HFF-Myc (cell line): ENCODE measurements at regions not wholly inside any gene's neighbourhood (a gene's known extent, or its start where the extent isn't known, plus 50 kb on each side); places are given as distances from the start of the nearest gene placed in this dataset.

Experiments
- DNase-seq: peaks from one replicate; pipeline ENCODE4 v3.0.0-alpha.2; 2011; ENCODE audit warnings: low read depth; ENCODE audit errors: extremely low read depth
- H3K4me3 ChIP-seq: replicated peaks from 2 replicates; pipeline ENCODE4 v1.5.1; 2011; ENCODE audit warnings: low read depth, mild to moderate bottlenecking, control low read depth, low read length
- CTCF ChIP-seq: IDR thresholded peaks from 2 replicates; pipeline ENCODE4 v1.5.1; 2012; ENCODE audit warnings: mild to moderate bottlenecking, low read depth, low read length, control low read depth; ENCODE audit errors: missing control alignments

GRCh38 chr4:176001151-176002006 is 64.3 kb upstream of the WDR17 start:
- no peak for TF ChIP-seq CTCF
- DNase-seq = no peak
- H3K4me3 ChIP-seq = peak overlapping the region; percentile 31

GRCh38 chr4:176002007-176002613 is 63.5 kb upstream of the WDR17 start:
- TF ChIP-seq CTCF = no peak
- no peak for DNase-seq
- peak overlapping the region; percentile 31 for H3K4me3 ChIP-seq

GRCh38 chr4:176005766-176006165 is 59.9 kb upstream of the WDR17 start:
- no peak overlapping the region for H3K4me3 ChIP-seq
- TF ChIP-seq CTCF = no peak
- DNase-seq = no peak

- no peak overlapping the region for H3K4me3 ChIP-seq
- DNase-seq = no peak
- no peak for TF ChIP-seq CTCF
These were observed 56.4 kb upstream of the WDR17 start for GRCh38 chr4:176009254-176009653.

- no peak for DNase-seq
- no peak overlapping the region for H3K4me3 ChIP-seq
- no peak for TF ChIP-seq CTCF
These were observed 54.1 kb upstream of the WDR17 start for GRCh38 chr4:176011529-176011928.

- DNase-seq = no peak
- TF ChIP-seq CTCF = no peak
- H3K4me3 ChIP-seq = no peak overlapping the region
These were observed 52.0 kb upstream of the WDR17 start for GRCh38 chr4:176013476-176014247.
